ENCODE measurements at regions not wholly inside any gene's neighbourhood (a gene's known extent, or its start where the extent isn't known, plus 50 kb on each side); places are given as distances from the start of the nearest gene placed in this dataset.
A peak's percentile ranks its signal among the peaks of the same experiment; 100 is the strongest.
"Not testable (repeated sequence)": the region's sequence is repeated elsewhere in the genome, so short reads cannot be mapped to it uniquely, and the experiment has no call there.

- no peak for DNase-seq
These were observed 1336.6 kb downstream of the BRINP3 start for GRCh38 chr1:189141056-189141455.

DNA sequence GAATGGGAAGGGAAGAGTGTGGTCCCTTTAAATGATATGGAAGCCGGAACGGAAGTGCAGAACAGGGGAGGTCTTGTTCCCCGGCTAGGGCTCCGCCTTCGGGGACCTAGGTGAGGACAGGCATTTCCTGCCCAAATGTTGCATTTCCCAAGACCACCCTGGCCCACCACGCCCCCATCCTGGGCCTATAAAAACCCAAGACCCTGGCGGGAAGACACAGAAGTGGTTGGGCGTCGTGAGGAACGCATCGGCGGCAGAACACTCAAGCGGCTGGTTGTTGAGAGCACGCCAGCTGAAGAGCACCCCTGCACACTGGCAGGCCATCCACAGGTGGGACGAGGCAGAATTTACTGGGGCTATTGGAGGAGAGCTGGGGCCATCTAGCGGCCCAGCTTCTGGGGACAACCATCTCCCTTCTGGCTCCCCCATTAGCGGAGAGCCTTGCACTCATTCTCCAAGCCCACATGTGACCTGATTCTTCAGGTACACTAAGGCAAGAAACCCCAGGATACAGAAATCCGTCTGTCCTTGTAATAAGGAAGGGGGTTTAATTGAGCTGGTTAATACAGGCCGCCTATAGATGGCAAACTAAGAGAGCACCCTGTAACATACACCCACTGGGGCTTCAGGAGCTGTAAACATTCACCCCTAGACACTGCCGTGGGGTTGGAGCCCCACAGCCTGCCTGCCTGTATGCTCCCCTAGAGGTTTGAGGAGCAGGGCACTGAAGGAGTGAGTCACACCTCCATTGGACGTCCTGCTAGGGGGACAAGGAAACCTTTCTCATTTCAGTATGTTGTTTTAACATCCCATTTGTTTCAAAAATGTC, 1327.9 kb downstream of the BRINP3 start:
- no peak for DNase-seq

DNA sequence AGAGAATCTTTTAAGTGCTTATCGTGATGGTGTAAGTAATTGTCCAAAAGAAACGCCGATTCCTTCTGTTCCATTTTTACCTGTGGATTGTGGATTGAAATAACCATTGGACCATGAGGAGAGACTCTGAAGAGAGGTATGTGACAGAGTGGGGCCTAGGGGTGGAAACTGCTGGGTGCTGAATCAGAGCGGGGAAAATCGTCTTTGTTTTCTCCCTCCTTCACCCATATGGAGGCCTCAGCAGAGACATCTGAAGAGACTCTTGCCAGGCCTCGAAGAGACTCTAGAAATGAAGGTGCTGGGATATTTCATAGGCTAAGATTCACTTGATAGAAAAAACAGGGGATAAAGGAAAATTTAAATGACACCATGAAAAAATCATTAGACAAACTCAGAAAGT, 1327.0 kb downstream of the BRINP3 start:
- DNase-seq: no peak

GRCh38 chr1:189151361-189151760, 1326.3 kb downstream of the BRINP3 start:
- DNase-seq: no peak

DNA sequence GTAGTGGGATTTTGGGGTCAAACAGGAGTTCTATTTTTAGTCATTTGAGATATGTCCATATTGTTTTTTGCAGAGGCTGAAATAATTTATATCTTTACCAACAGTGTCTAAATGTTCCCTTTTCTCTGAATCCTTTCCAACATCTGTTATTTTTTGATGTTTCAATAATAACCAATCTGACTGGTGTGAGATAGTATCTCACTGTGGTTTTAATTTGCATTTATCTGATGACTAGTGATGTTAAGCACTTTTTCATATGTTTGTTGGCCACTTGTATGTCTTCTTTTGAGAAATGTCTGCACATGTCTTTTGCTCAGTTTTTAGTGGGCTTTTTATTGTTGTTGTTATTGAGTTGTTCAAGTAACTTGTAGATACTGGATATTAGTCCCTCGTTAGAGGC, 1325.0 kb downstream of the BRINP3 start:
- DNase-seq: no peak

GRCh38 chr1:189158155-189158554, 1319.5 kb downstream of the BRINP3 start:
- no peak for DNase-seq

- DNase-seq: no peak
These were observed 1301.8 kb downstream of the BRINP3 start for GRCh38 chr1:189175889-189176288.

DNA sequence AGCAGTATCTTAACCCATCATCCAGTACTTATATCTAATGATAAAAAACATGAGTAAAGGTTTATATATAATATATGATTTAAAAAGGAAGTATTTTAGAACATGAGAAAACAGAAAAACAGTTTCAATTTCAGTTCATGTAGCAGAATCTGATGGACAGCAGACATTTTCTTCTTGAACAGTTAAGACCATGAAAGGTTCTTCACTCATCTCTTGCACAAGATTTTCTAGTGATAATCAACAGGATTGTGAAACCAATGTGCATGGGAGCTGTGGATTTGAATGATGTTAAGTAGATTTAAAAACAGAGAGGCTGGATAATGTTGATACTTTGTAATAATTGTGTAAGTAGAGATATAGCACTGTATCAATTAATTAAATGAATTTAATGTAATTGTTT, 1297.6 kb downstream of the BRINP3 start:
- DNase-seq: no peak

GRCh38 chr1:189185097-189185496, 1292.6 kb downstream of the BRINP3 start:
- no peak for DNase-seq

DNA sequence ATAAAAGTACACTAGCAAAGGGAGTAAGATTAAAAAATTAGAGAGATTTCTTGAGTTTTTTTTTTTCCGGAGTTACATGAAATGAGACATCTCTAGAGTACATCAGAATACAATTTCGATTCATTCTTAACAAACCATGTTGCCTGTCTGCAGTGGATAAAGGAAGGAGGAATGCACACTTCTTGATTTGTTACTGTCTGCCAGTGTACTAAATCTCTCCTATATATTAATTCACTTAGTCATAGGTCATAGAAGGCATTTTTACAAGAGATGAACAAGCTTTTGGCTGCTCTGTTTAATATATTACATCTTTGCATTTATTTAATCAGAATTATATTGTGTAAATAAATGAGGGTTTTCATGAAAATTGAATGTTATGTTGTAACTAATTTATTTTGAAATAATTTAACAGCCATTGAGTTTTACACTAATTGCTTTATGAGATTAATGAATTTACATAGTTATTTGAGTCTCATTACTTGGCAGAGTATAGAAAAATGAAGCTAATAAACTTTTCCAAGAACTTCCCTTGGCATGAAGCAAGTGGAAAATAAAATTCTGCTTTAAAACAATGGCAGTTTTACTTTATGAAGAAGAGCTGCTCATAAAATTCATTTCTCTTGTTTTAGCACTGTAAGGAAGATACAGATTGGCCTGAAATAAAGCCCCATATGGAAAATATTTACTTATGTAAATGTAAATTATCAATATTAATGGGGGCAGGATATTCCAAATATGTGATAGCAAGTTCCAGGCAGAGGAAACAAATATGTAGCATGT, 1284.7 kb downstream of the BRINP3 start:
- DNase-seq: no peak

- no peak for DNase-seq
These were observed 1271.8 kb downstream of the BRINP3 start for GRCh38 chr1:189205863-189206262.

- DNase-seq: no peak
These were observed 1271.0 kb downstream of the BRINP3 start for GRCh38 chr1:189206617-189207016.

GRCh38 chr1:189211742-189212141, 1265.9 kb downstream of the BRINP3 start:
- DNase-seq: no peak

DNA sequence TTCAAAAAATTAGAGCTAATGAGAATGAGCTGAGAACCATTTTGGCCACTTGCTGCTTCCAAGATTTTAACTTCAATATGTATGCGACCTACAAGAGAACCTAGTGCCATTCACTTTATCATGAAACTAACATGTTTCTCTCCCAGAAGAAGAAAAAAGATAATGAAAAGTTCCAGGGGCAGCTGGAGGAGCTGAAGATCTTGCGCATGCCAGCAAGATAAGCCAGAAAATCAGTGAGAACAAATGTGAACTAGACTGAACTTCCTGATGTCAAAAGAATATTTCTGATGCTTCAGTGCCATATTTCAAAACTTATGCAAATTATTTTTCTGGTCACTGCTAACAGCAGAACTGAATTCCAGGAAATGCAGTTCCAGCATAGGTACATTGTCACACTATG, 1265.1 kb downstream of the BRINP3 start:
- no peak for DNase-seq

DNA sequence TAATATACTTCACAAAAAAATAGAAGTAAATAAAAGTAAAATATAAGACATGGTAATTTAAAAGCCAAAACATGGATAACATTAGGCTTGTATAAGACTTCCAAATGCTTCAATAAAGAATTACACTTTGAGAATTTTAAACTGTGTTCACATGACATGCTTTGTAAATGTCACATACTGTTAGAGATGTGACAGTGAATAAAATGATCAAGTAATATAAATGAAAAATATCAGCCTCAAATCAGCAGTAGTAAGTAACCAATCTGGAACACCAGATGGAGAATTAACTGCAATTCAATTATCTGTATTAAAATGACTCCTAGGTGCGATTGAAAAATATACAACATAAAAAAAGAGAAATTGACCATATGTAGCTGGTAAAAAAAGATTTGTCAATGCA, 1260.8 kb downstream of the BRINP3 start:
- DNase-seq: no peak

- DNase-seq: no peak
These were observed 1260.0 kb downstream of the BRINP3 start for GRCh38 chr1:189217646-189218045.

GRCh38 chr1:189220750-189221149, 1256.9 kb downstream of the BRINP3 start:
- no peak for DNase-seq

DNA sequence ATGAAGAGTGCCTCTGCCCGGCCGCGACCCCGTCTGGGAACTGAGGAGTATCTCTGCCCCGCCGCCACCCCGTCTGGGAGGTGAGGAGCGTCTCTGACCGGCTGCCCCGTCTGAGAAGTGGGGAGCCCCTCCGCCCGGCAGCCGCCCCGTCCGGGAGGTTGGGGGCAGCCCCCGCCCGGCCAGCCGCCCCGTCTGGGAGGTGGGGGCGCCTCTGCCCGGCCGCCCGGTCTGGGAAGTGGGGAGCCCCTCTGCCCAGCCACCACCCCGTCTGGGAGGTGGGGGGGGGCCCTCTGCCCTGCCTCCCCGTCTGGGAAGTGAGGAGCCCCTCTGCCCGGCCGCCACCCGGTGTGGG, 1251.9 kb downstream of the BRINP3 start:
- DNase-seq: not testable (repeated sequence)

DNA sequence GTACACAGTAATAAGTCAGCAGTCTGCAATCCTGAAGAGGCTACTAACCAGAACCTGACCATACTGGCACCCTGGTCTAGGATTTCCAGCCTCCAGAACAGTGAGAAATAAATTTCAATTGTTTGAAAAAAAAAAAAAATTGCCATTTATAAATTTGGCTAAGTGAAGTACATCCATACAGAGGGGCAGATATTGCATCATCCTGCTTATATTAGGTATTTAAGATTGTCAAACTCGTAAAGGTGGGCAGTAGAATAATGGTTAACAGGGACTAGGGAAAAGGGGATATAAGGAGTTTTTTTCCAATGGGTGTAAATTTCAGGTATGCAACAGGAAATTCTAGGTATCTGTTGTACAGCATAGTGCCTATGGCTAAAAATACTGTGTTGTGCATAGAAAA, 1250.9 kb downstream of the BRINP3 start:
- DNase-seq: no peak

GRCh38 chr1:189237008-189237407, 1240.7 kb downstream of the BRINP3 start:
- DNase-seq: no peak

DNA sequence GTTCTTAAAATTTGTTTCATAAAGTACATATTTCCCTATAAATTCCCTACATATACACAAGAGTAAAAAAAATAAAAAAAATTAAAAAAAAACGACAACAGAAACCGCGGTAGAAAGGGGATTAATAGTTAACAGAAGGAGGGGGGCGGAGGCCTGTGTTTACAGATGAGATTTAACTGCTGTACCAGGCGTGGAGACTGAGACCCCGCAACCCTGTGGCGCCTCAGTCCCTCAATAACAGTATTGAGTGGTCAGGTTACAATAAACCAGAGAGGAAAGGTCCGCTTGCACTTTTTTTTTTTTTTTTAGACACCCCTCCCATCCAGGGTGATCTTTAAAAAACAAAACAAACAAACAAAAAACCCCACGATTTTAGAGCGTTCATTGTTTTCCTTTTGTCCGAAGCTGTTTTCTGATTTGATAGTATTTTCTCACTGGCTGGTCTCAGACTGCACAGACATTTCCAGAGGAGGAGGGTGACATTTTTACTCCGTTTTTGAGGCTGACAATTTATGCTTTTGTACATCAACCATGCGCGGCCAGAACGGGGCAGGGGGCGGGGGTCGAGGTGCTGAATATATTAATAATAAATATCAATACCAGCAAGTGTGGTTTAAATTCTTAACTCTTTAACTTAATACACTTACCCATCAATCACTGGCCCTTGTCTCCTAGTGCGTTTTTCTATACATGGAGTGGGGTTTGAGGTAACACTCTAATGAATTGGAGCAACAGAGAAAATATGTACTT, 1223.9 kb downstream of the BRINP3 start:
- no peak for DNase-seq

DNA sequence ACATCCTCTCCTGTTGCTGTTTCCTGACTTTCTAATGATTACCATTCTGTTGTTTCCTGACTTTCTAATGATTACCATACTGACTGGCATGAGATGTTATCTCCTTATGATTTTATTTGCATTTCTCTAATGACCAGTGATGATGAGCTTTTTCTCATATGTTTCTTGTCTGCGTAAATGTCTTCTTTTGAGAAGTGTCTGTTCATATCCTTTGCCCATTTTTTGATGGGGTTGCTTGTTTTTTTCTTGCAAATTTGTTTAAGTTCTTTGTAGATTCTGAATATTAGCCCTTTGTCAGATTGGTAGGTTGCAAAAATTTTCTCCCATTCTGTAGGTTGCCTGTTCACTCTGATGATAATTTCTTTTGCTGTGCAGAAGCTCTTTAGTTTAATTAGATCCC, 1216.5 kb downstream of the BRINP3 start:
- DNase-seq: not testable (repeated sequence)

GRCh38 chr1:189269011-189269410, 1208.7 kb downstream of the BRINP3 start:
- DNase-seq: peak; percentile 20

Data from dermis blood vessel endothelial cell (primary cell).